Keratinocyte (primary cell): ENCODE measurements at regions not wholly inside any gene's neighbourhood (a gene's known extent, or its start where the extent isn't known, plus 50 kb on each side); places are given as distances from the start of the nearest gene placed in this dataset.

Experiments
- EZH2 ChIP-seq: IDR thresholded peaks from one replicate; pipeline ENCODE4 v1.6.1; 2012; ENCODE audit warnings: inconsistent platforms, mild to moderate bottlenecking, low read length, moderate library complexity
- TF ChIP-seq, protein P1 (sequence below), 3 experiments: IDR thresholded peaks in 1 of 3; conservative IDR thresholded peaks in 1 of 3; optimal IDR thresholded peaks in 1 of 3; 2 replicates in 2 of 3; 3 replicates in 1 of 3; pipeline versions ENCODE3 to v1.5.1; 2011; ENCODE audit warnings: low read length in 3 of 3, mild to moderate bottlenecking in 3 of 3, moderate library complexity in 2 of 3, control low read depth in 1 of 3, inconsistent platforms in 1 of 3; ENCODE audit not compliant: insufficient read depth in 2 of 3; ENCODE audit errors: extremely low read depth in 1 of 3

- TF ChIP-seq, protein P1, sequence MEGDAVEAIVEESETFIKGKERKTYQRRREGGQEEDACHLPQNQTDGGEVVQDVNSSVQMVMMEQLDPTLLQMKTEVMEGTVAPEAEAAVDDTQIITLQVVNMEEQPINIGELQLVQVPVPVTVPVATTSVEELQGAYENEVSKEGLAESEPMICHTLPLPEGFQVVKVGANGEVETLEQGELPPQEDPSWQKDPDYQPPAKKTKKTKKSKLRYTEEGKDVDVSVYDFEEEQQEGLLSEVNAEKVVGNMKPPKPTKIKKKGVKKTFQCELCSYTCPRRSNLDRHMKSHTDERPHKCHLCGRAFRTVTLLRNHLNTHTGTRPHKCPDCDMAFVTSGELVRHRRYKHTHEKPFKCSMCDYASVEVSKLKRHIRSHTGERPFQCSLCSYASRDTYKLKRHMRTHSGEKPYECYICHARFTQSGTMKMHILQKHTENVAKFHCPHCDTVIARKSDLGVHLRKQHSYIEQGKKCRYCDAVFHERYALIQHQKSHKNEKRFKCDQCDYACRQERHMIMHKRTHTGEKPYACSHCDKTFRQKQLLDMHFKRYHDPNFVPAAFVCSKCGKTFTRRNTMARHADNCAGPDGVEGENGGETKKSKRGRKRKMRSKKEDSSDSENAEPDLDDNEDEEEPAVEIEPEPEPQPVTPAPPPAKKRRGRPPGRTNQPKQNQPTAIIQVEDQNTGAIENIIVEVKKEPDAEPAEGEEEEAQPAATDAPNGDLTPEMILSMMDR (optimal IDR thresholded peaks at IDR 0.05 in 1 of 3, IDR thresholded peaks at IDR 0.05 in 1 of 3, conservative IDR thresholded peaks at IDR 0.05 in 1 of 3; ENCODE audit: extremely low read depth in 1 of 3, insufficient read depth in 2 of 3, low read length in 3 of 3), result no peak
- TF ChIP-seq EZH2, result no peak
Observed at GRCh38 chr15:35966781-35967180, 420.8 kb upstream of the DPH6 start.
